ENCODE measurements at regions not wholly inside any gene's neighbourhood (a gene's known extent, or its start where the extent isn't known, plus 50 kb on each side); places are given as distances from the start of the nearest gene placed in this dataset.
A peak's percentile ranks its signal among the peaks of the same experiment; 100 is the strongest.

- TF ChIP-seq, protein P1, sequence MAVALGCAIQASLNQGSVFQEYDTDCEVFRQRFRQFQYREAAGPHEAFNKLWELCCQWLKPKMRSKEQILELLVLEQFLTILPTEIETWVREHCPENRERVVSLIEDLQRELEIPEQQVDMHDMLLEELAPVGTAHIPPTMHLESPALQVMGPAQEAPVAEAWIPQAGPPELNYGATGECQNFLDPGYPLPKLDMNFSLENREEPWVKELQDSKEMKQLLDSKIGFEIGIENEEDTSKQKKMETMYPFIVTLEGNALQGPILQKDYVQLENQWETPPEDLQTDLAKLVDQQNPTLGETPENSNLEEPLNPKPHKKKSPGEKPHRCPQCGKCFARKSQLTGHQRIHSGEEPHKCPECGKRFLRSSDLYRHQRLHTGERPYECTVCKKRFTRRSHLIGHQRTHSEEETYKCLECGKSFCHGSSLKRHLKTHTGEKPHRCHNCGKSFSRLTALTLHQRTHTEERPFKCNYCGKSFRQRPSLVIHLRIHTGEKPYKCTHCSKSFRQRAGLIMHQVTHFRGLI (tag by site-specific recombination; IDR thresholded peaks at IDR 0.05): no peak
- TF ChIP-seq SP2 (tag by site-specific recombination; IDR thresholded peaks at IDR 0.05) (peak; percentile 96), KLF9 (tag by site-specific recombination; IDR thresholded peaks at IDR 0.05; ENCODE audit: low read depth) (no peak; the same call in 1 of the 2 replicates), ZNF335 (tag by site-specific recombination; conservative IDR thresholded peaks at IDR 0.05) (peak; percentile 42), PRDM2 (tag by site-specific recombination; IDR thresholded peaks at IDR 0.05; ENCODE audit: borderline replicate concordance) (no peak), ZNF174 (tag by site-specific recombination; IDR thresholded peaks at IDR 0.05) (no peak), ZNF302 (tag by site-specific recombination; IDR thresholded peaks at IDR 0.05; ENCODE audit: low read depth) (no peak), ZNF157 (tag by site-specific recombination; IDR thresholded peaks at IDR 0.05) (no peak), ZBTB11 (tag by site-specific recombination; conservative IDR thresholded peaks at IDR 0.05; ENCODE audit: low read depth) (no peak), ZNF529 (tag by site-specific recombination; IDR thresholded peaks at IDR 0.05; ENCODE audit: insufficient replicate concordance) (no peak), ZNF221 (tag by site-specific recombination; IDR thresholded peaks at IDR 0.05; ENCODE audit: borderline replicate concordance) (no peak), ZNF660 (tag by site-specific recombination; IDR thresholded peaks at IDR 0.05) (no peak), YY2 (tag by site-specific recombination; IDR thresholded peaks at IDR 0.05) (no peak), ZNF544 (tag by site-specific recombination; IDR thresholded peaks at IDR 0.05) (no peak), ZNF266 (tag by site-specific recombination; IDR thresholded peaks at IDR 0.05; ENCODE audit: low read depth) (no peak), ZNF433 (tag by site-specific recombination; IDR thresholded peaks at IDR 0.05; ENCODE audit: low read depth) (no peak), ZNF341 (tag by site-specific recombination; IDR thresholded peaks at IDR 0.05; ENCODE audit: low read depth) (0 out of 2 replicates have a peak, but pooled peaks have one; percentile 24), ZNF549 (tag by site-specific recombination; IDR thresholded peaks at IDR 0.05) (no peak), WT1 (tag by site-specific recombination; IDR thresholded peaks at IDR 0.05) (no peak), ZNF112 (tag by site-specific recombination; IDR thresholded peaks at IDR 0.05) (no peak), ZNF623 (tag by site-specific recombination; IDR thresholded peaks at IDR 0.05) (no peak), ZIC2 (tag by site-specific recombination; IDR thresholded peaks at IDR 0.05) (peak; percentile 34; the same call in 1 of the 2 replicates)
- TF ChIP-seq, protein P2, sequence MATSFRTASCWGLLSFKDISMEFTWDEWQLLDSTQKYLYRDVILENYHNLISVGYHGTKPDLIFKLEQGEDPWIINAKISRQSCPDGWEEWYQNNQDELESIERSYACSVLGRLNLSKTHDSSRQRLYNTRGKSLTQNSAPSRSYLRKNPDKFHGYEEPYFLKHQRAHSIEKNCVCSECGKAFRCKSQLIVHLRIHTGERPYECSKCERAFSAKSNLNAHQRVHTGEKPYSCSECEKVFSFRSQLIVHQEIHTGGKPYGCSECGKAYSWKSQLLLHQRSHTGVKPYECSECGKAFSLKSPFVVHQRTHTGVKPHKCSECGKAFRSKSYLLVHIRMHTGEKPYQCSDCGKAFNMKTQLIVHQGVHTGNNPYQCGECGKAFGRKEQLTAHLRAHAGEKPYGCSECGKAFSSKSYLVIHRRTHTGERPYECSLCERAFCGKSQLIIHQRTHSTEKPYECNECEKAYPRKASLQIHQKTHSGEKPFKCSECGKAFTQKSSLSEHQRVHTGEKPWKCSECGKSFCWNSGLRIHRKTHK (tag by site-specific recombination; IDR thresholded peaks at IDR 0.05): no peak
- TF ChIP-seq, protein P3, sequence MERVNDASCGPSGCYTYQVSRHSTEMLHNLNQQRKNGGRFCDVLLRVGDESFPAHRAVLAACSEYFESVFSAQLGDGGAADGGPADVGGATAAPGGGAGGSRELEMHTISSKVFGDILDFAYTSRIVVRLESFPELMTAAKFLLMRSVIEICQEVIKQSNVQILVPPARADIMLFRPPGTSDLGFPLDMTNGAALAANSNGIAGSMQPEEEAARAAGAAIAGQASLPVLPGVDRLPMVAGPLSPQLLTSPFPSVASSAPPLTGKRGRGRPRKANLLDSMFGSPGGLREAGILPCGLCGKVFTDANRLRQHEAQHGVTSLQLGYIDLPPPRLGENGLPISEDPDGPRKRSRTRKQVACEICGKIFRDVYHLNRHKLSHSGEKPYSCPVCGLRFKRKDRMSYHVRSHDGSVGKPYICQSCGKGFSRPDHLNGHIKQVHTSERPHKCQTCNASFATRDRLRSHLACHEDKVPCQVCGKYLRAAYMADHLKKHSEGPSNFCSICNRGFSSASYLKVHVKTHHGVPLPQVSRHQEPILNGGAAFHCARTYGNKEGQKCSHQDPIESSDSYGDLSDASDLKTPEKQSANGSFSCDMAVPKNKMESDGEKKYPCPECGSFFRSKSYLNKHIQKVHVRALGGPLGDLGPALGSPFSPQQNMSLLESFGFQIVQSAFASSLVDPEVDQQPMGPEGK (tag by site-specific recombination; IDR thresholded peaks at IDR 0.05): no peak
These were observed 83.4 kb downstream of the FAM43A start (continued) for GRCh38 chr3:194769020-194769643.
